H9 (cell line): ENCODE measurements at regions not wholly inside any gene's neighbourhood (a gene's known extent, or its start where the extent isn't known, plus 50 kb on each side); places are given as distances from the start of the nearest gene placed in this dataset.
A peak's percentile ranks its signal among the peaks of the same experiment; 100 is the strongest.

ENCODE experiments used
- DNase-seq: peaks from one replicate; pipeline ENCODE4 v3.0.0-alpha.2; 2017
- H2AFZ ChIP-seq: one replicate; pipeline ENCODE4 v1.6.1; 2013; ENCODE audit warnings: mild to moderate bottlenecking, low read length, control low read depth, moderate library complexity
- H2AK5ac ChIP-seq: 2 replicates; pipeline ENCODE4 v1.6.1; 2013; ENCODE audit warnings: low read length, control low read depth, mixed read lengths; ENCODE audit not compliant: insufficient read length
- H2BK120ac ChIP-seq: one replicate; pipeline ENCODE4 v1.6.1; 2013; ENCODE audit warnings: low read depth, mild to moderate bottlenecking, low read length, control low read depth, inconsistent platforms; ENCODE audit not compliant: poor library complexity, severe bottlenecking
- H2BK12ac ChIP-seq: 2 replicates; pipeline ENCODE4 v1.6.1; 2013; ENCODE audit warnings: low read length, control low read depth, mixed read lengths, low read depth; ENCODE audit not compliant: insufficient read length
- H2BK15ac ChIP-seq: 2 replicates; pipeline ENCODE4 v1.6.1; 2013; ENCODE audit warnings: low read depth, low read length, control low read depth
- H2BK20ac ChIP-seq: one replicate; pipeline ENCODE4 v1.6.1; 2013; ENCODE audit warnings: low read depth, mild to moderate bottlenecking, low read length, control low read depth, inconsistent platforms; ENCODE audit not compliant: poor library complexity, severe bottlenecking
- H2BK5ac ChIP-seq: 2 replicates; pipeline ENCODE4 v1.6.1; 2013; ENCODE audit warnings: low read length, control low read depth, mixed read lengths; ENCODE audit not compliant: insufficient read length
- H3K14ac ChIP-seq: 2 replicates; pipeline ENCODE4 v1.6.1; 2013; ENCODE audit warnings: low read length, control low read depth; ENCODE audit not compliant: insufficient read depth
- H3K18ac ChIP-seq: 2 replicates; pipeline ENCODE4 v1.6.1; 2013; ENCODE audit warnings: low read depth, mild to moderate bottlenecking, mixed read lengths, low read length, control low read depth; ENCODE audit not compliant: insufficient read length
- H3K23ac ChIP-seq: 2 replicates; pipeline ENCODE4 v1.6.1; 2013; ENCODE audit warnings: low read length, control low read depth, mixed read lengths, low read depth; ENCODE audit not compliant: insufficient read length
- H3K23me2 ChIP-seq: 2 replicates; pipeline ENCODE4 v1.6.1; 2013; ENCODE audit warnings: low read depth, mild to moderate bottlenecking, mixed read lengths, low read length, control low read depth; ENCODE audit not compliant: insufficient read length, poor library complexity, severe bottlenecking
- H3K27ac ChIP-seq: 2 replicates; pipeline ENCODE4 v1.5.1; 2013; ENCODE audit warnings: low read length, control low read depth, mixed read lengths, low read depth; ENCODE audit not compliant: insufficient read length
- H3K27me3 ChIP-seq: 2 replicates; pipeline ENCODE4 v1.6.1; 2013; ENCODE audit warnings: low read length, control low read depth, inconsistent platforms; ENCODE audit not compliant: insufficient read depth
- H3K4ac ChIP-seq: 2 replicates; pipeline ENCODE4 v1.6.1; 2013; ENCODE audit warnings: low read depth, mild to moderate bottlenecking, control low read depth, inconsistent platforms, low read length, moderate library complexity
- H3K4me1 ChIP-seq: 2 replicates; pipeline ENCODE4 v1.6.1; 2013; ENCODE audit warnings: low read length, control low read depth, inconsistent platforms; ENCODE audit not compliant: insufficient read depth
- H3K4me2 ChIP-seq: 2 replicates; pipeline ENCODE4 v1.6.1; 2013; ENCODE audit warnings: low read length, control low read depth, mixed read lengths; ENCODE audit not compliant: insufficient read length, insufficient read depth
- H3K56ac ChIP-seq: 2 replicates; pipeline ENCODE4 v1.6.1; 2013; ENCODE audit warnings: low read depth, mild to moderate bottlenecking, mixed read lengths, low read length, control low read depth; ENCODE audit not compliant: insufficient read length
- H3K79me1 ChIP-seq: 2 replicates; pipeline ENCODE4 v1.6.1; 2013; ENCODE audit warnings: low read depth, mild to moderate bottlenecking, moderate library complexity, low read length, control low read depth, inconsistent platforms; ENCODE audit not compliant: insufficient read depth, poor library complexity, severe bottlenecking
- H3K79me2 ChIP-seq: 2 replicates; pipeline ENCODE4 v1.6.1; 2013; ENCODE audit warnings: low read length, control low read depth, inconsistent platforms; ENCODE audit not compliant: insufficient read depth
- H3K9ac ChIP-seq: 2 replicates; pipeline ENCODE4 v1.6.1; 2013; ENCODE audit warnings: low read length, control low read depth, mixed read lengths; ENCODE audit not compliant: insufficient read length; ENCODE audit errors: extremely low read depth
- H3K9me3 ChIP-seq: one replicate; pipeline ENCODE4 v1.6.1; 2013; ENCODE audit warnings: low read depth, low read length, inconsistent platforms; ENCODE audit not compliant: control insufficient read depth
- H3T11ph ChIP-seq: one replicate; pipeline ENCODE4 v1.6.1; 2013; ENCODE audit warnings: mild to moderate bottlenecking, low read length, control low read depth, inconsistent platforms
- H4K20me1 ChIP-seq: one replicate; pipeline ENCODE4 v1.6.1; 2013; ENCODE audit not compliant: control insufficient read depth, insufficient read length, insufficient read depth
- H4K5ac ChIP-seq: 2 replicates; pipeline ENCODE4 v1.6.1; 2013; ENCODE audit warnings: low read depth, mild to moderate bottlenecking, mixed read lengths, low read length, control low read depth; ENCODE audit not compliant: insufficient read length
- H4K8ac ChIP-seq: replicated peaks from 2 replicates; pipeline ENCODE4 v1.6.1; 2013; ENCODE audit warnings: low read length, control low read depth, mixed read lengths, low read depth; ENCODE audit not compliant: insufficient read length
- H4K91ac ChIP-seq: 2 replicates; pipeline ENCODE4 v1.6.1; 2013; ENCODE audit warnings: low read depth, mild to moderate bottlenecking, moderate library complexity, mixed read lengths, low read length, control low read depth; ENCODE audit not compliant: insufficient read length
- H3K27ac Mint-ChIP-seq, 3 experiments: 2 replicates in 2 of 3; 3 replicates in 1 of 3; pipeline ENCODE4 v1.8.0; 2020 to 2021; ENCODE audit warnings: mixed read lengths in 3 of 3, mild to moderate bottlenecking in 1 of 3, moderate library complexity in 1 of 3
- H3K27me3 Mint-ChIP-seq: 2 replicates; pipeline ENCODE4 v1.8.0; 2021; ENCODE audit warnings: low read depth, mild to moderate bottlenecking, moderate library complexity, mixed read lengths
- H3K36me3 Mint-ChIP-seq, 3 experiments: 2 replicates in 2 of 3; 3 replicates in 1 of 3; pipeline ENCODE4 v1.8.0; 2020 to 2021; ENCODE audit warnings: low read depth in 3 of 3, mixed read lengths in 3 of 3; ENCODE audit not compliant: insufficient read depth in 1 of 3
- H3K4me1 Mint-ChIP-seq, 2 experiments: 2 replicates each; pipeline ENCODE4 v1.8.0; 2020; ENCODE audit warnings: mixed read lengths in 2 of 2
- H3K4me3 Mint-ChIP-seq, 2 experiments: 2 replicates in 1 of 2; 3 replicates in 1 of 2; pipeline ENCODE4 v1.8.0; 2020 to 2021; ENCODE audit warnings: mild to moderate bottlenecking in 2 of 2, mixed read lengths in 2 of 2, moderate library complexity in 1 of 2
- H3K9me3 Mint-ChIP-seq, 2 experiments: 2 replicates in 1 of 2; 3 replicates in 1 of 2; pipeline ENCODE4 v1.8.0; 2020; ENCODE audit warnings: mild to moderate bottlenecking in 2 of 2, mixed read lengths in 2 of 2, moderate library complexity in 1 of 2
- WGBS: extraction: QIAGEN DNeasy Blood & Tissue Kit; methylation state at CpG from one replicate; pipeline ENCODE4 v1.1.7; 2013; ENCODE audit warnings: missing lambda C conversion rate, low lambda C conversion rate, mixed read lengths; ENCODE audit not compliant: insufficient read length; ENCODE audit errors: extremely low coverage; 5-methylcytosine and 5-hydroxymethylcytosine counted together
- TF ChIP-seq, protein P1 (sequence below): fragments of 200-600 bp; sonication (generic); conservative IDR thresholded peaks from 3 replicates; pipeline ENCODE4 v1.8.0; 2021; ENCODE audit warnings: antibody characterized with exemption, mild to moderate bottlenecking

DNA sequence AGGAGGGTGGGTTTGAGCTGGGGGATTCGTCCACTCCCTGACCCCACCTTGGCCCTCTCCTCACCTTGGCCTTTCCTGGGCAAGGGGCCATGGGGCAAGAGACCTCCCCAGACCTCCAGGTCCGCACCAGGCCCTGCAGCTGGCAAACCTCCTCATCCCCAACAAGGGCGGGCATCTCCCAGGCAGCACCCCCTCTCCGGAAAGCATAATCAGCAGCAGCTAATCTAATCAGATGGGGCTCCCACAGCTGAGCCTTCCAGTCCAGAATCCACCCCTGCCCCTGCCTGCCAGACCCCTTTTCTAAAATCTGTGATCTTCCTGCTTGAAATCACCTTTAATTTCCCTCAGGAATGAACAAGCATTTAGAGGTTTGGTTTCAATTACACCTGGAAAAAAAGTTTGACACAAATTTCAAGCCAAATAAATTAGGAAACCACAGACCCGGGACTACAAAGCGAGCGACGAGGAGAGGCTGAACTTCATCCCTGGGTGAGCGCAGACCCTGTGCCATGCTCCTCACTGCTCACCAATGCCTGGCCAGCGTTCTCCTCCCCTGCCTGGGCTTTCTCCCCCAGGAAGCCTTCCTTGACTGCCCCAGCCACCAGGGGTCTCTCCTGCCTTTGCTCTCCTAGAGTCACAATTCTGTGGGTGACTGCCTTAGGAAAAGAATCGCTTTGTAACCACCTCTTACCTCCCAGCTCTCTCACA is 143.0 kb upstream of the MYCN start:
- H3K79me1 ChIP-seq, result no peaks in the 10 kb centered on the region
- no peak overlapping the region for H4K8ac ChIP-seq
- H3K4me2 ChIP-seq, result no peak overlapping the region
- Mint-ChIP-seq H3K4me1 (peaks cover 15 to 16% of the 10 kb centered on the region in 2 experiments), H3K9me3 (no peaks in the 10 kb centered on the region), H3K27me3 (no peaks in the 10 kb centered on the region; the same call in none of the 2 replicates), H3K27ac (no peak overlapping the region), H3K4me3 (no peak overlapping the region; a peak in 1 of 5 replicates), H3K36me3 (no peaks in the 10 kb centered on the region)
- no peak overlapping the region for H2BK20ac ChIP-seq
- no peak overlapping the region for H2AFZ ChIP-seq
- no peak overlapping the region for H2BK120ac ChIP-seq
- H2AK5ac ChIP-seq, result no peak overlapping the region
- H3K23ac ChIP-seq, result no peak overlapping the region
- peak; percentile 77 for DNase-seq
- H3K4ac ChIP-seq, result no peak overlapping the region
- H3K79me2 ChIP-seq, result no peaks in the 10 kb centered on the region
- no peak overlapping the region for H3K9ac ChIP-seq
- H3K4me1 ChIP-seq, result no peaks in the 10 kb centered on the region
- H2BK15ac ChIP-seq, result no peak overlapping the region
- H3K27ac ChIP-seq, result no peak overlapping the region
- H3K14ac ChIP-seq, result no peak overlapping the region; the same call in 1 of the 2 replicates
- no peak overlapping the region for H4K5ac ChIP-seq
- H3T11ph ChIP-seq, result no peak overlapping the region
- no peak overlapping the region for H3K56ac ChIP-seq
- no peak overlapping the region for H4K91ac ChIP-seq
- TF ChIP-seq, protein P1, sequence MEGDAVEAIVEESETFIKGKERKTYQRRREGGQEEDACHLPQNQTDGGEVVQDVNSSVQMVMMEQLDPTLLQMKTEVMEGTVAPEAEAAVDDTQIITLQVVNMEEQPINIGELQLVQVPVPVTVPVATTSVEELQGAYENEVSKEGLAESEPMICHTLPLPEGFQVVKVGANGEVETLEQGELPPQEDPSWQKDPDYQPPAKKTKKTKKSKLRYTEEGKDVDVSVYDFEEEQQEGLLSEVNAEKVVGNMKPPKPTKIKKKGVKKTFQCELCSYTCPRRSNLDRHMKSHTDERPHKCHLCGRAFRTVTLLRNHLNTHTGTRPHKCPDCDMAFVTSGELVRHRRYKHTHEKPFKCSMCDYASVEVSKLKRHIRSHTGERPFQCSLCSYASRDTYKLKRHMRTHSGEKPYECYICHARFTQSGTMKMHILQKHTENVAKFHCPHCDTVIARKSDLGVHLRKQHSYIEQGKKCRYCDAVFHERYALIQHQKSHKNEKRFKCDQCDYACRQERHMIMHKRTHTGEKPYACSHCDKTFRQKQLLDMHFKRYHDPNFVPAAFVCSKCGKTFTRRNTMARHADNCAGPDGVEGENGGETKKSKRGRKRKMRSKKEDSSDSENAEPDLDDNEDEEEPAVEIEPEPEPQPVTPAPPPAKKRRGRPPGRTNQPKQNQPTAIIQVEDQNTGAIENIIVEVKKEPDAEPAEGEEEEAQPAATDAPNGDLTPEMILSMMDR, result peak; percentile 80
- no peaks in the 10 kb centered on the region; the same call in 1 of the 2 replicates for H3K27me3 ChIP-seq
- H3K23me2 ChIP-seq, result no peaks in the 10 kb centered on the region
- WGBS, result no CpG with 5 or more reads among the region's 11 CpGs
- no peak overlapping the region for H3K18ac ChIP-seq
- H2BK12ac ChIP-seq, result no peak overlapping the region
- H4K20me1 ChIP-seq, result no peaks in the 10 kb centered on the region
- no peak overlapping the region for H2BK5ac ChIP-seq
- H3K9me3 ChIP-seq, result no peaks in the 10 kb centered on the region
